ENCODE measurements at regions not wholly inside any gene's neighbourhood (a gene's known extent, or its start where the extent isn't known, plus 50 kb on each side); places are given as distances from the start of the nearest gene placed in this dataset.

DNA sequence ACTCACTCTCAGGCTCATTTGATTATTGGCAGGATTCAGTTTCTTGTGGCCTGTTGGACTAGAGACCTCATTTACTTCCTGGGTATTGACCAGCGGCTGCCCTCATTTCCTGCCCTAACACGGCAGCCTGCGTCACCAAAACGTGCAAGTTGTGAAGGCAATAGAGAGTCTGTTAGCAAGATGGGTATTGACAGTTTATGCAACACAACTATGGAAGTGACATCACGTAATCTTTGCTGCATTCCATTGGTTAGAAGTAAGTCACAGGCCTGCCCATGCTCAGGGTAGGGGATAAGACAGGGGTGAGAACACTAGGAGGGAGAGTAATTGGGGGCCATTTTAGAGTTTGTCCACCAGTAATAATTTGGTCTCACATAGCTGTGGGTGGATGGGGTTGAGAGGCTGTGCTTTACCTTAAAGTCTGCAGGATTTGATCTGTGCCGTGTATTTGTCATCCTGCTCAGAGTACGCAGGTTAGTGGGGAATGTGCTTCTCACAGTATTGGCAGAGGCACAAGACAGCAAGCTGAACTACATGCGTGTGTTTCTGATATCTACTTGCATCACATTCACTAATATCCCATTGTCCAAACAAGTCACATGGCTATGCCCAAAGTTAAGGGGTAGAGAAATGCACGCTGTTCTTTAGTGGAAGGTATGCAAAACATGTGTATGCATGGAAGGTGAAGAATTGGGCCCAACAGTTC is 83.3 kb downstream of the EDEM1 start:
- intact Hi-C loops (cut with DNase I) = no loop called here
- H3K27me3 ChIP-seq (ENCODE audit: low read depth) = no peaks in the 10 kb centered on the region
- no peaks in the 10 kb centered on the region for H3K4me1 ChIP-seq
- H3K36me3 ChIP-seq = no peaks in the 10 kb centered on the region
- ATAC-seq (no peak), DNase-seq (no peak)
- no peak for TF ChIP-seq CTCF (IDR thresholded peaks at IDR 0.05)
- H3K27ac ChIP-seq = no peak overlapping the region
- no peak overlapping the region for H3K4me3 ChIP-seq
- H3K9me3 ChIP-seq = no peaks in the 10 kb centered on the region

DNA sequence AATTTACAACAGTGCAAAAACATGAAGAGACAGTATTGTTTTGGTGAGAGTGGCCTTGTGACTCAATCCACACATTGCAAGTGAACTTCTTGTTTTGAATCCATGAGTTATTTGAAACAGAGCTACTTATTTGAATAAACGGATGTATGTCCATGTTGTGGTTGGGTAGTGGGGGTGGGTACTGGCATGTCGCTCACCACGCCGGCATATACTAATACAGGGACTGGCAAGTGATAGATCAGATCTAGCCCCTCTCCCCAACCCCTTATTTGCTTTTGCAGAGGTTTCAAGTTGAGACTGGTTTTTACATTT is 83.8 kb downstream of the EDEM1 start:
- Histone ChIP-seq H3K4me3 (no peak overlapping the region), H3K9me3 (no peaks in the 10 kb centered on the region), H3K36me3 (no peaks in the 10 kb centered on the region), H3K4me1 (no peaks in the 10 kb centered on the region), H3K27me3 (ENCODE audit: low read depth) (no peaks in the 10 kb centered on the region), H3K27ac (no peak overlapping the region)
- DNase-seq (no peak), ATAC-seq (no peak)
- intact Hi-C loops (cut with DNase I) = no loop called here
- TF ChIP-seq CTCF (IDR thresholded peaks at IDR 0.05) = no peak

DNA sequence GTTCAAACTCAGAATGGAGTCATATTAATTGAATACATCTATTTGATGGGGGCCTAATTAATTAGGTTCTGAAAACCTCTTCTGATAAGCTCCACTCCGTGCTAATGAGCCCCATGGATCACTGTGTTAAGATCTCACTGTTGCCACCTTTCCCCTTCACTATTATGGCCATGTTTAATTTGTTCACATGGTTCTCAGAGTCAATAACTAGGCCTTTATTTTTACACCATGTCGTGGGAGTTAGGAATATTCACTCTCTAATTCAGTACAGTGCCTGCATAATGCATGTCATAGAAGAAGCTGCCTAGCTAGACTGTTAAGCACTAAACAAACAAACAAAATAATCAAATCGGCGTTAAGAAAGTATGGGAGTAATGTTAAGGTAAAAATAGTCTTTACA is 84.9 kb downstream of the EDEM1 start:
- TF ChIP-seq CTCF (IDR thresholded peaks at IDR 0.05) = no peak
- Histone ChIP-seq H3K27me3 (ENCODE audit: low read depth) (no peaks in the 10 kb centered on the region), H3K27ac (no peak overlapping the region), H3K36me3 (no peaks in the 10 kb centered on the region), H3K4me1 (no peaks in the 10 kb centered on the region), H3K4me3 (no peak overlapping the region), H3K9me3 (no peaks in the 10 kb centered on the region)
- intact Hi-C loops (cut with DNase I) = no loop called here
- no peak for ATAC-seq
- DNase-seq = no peak

- H3K4me3 ChIP-seq = no peak overlapping the region
- H3K36me3 ChIP-seq = no peaks in the 10 kb centered on the region
- no peaks in the 10 kb centered on the region for H3K9me3 ChIP-seq
- H3K27ac ChIP-seq = no peak overlapping the region
- DNase-seq (no peak), ATAC-seq (no peak)
- no peaks in the 10 kb centered on the region for H3K4me1 ChIP-seq
- no peak for TF ChIP-seq CTCF (IDR thresholded peaks at IDR 0.05)
- H3K27me3 ChIP-seq (ENCODE audit: low read depth) = no peaks in the 10 kb centered on the region
- intact Hi-C loops (cut with DNase I) = no loop called here
These were observed 86.6 kb downstream of the EDEM1 start for GRCh38 chr3:5274091-5274490.

DNA sequence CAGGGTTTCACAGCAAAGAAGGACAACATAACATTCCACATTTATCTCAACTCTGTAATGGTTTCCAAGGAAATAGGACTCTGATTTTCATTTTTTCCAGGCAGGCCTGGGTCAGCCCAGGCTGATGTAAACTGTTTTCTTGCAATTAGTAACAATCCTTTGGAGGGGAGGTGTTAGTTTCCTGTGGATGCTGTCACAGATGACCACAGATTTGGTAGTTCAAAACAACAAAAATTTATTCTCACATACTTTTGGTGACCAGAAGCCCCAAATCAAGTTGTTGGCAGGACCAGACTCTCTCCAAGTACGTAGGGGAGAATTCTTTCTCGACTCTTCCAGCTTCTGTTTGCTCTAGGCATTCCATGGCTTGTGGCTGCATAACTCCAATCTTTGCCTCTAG is 88.0 kb downstream of the EDEM1 start:
- ATAC-seq = no peak
- Histone ChIP-seq H3K4me1 (no peaks in the 10 kb centered on the region), H3K27me3 (ENCODE audit: low read depth) (no peaks in the 10 kb centered on the region), H3K9me3 (no peaks in the 10 kb centered on the region), H3K36me3 (no peaks in the 10 kb centered on the region), H3K27ac (no peak overlapping the region), H3K4me3 (no peak overlapping the region)
- intact Hi-C loops (cut with DNase I) = no loop called here
- no peak for TF ChIP-seq CTCF (IDR thresholded peaks at IDR 0.05)
- DNase-seq = no peak

DNA sequence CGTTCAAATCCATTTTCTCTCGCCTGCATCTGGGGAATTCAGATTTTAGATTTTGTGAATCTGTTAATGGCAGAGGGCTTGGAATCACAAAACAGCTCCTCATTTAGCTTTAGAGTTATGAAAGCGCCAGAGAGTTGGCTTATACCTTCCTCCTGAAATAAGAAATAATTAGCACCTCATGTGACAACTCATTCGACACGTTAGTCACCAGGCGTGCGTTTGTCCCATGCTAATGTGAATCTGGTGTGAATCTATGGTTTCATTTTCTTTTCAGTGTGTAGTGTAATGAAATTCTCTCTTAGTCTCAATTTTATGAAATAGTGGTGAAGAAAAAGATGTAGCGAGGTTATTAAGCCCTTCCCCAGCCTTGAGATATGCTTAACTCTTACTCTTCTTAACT is 89.4 kb downstream of the EDEM1 start:
- TF ChIP-seq CTCF (IDR thresholded peaks at IDR 0.05) = no peak

More for the DNA sequence above, 89.4 kb downstream of the EDEM1 start:
- Histone ChIP-seq H3K27ac (no peak overlapping the region), H3K4me1 (no peaks in the 10 kb centered on the region), H3K4me3 (no peak overlapping the region), H3K27me3 (ENCODE audit: low read depth) (no peaks in the 10 kb centered on the region), H3K9me3 (peaks cover 3% of the 10 kb centered on the region), H3K36me3 (no peaks in the 10 kb centered on the region)
- ATAC-seq = no peak
- DNase-seq = no peak
- intact Hi-C loops (cut with DNase I) = no loop called here
